NCI-H748 (cell line): ENCODE measurements at regions not wholly inside any gene's neighbourhood (a gene's known extent, or its start where the extent isn't known, plus 50 kb on each side); places are given as distances from the start of the nearest gene placed in this dataset.
A peak's percentile ranks its signal among the peaks of the same experiment; 100 is the strongest.

Source experiments
- DNase-seq: peaks from one replicate; lab custom pipeline; 2025; ENCODE audit not compliant: unreplicated experiment; lab: John Stamatoyannopoulos, UW

DNA sequence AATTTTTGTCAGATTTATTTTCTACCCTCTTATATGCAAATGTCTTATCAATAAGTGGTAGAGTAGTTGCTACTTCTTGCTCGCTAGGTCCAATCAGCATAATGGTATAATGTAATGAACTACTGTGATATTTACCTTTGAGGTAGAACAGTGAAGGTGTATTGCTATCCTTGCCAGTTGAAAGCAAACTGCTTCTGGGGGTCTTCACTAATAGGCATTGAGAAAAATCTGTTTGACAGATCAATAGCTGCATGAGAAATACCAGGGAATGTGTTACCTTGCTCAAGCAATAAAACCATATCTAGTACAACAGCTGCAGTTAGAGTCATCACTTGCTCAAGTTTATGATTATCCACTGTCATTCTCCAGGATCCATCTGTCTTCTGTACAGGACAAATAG, 50.1 kb upstream of the EFEMP1 start:
- DNase-seq: no peak

DNA sequence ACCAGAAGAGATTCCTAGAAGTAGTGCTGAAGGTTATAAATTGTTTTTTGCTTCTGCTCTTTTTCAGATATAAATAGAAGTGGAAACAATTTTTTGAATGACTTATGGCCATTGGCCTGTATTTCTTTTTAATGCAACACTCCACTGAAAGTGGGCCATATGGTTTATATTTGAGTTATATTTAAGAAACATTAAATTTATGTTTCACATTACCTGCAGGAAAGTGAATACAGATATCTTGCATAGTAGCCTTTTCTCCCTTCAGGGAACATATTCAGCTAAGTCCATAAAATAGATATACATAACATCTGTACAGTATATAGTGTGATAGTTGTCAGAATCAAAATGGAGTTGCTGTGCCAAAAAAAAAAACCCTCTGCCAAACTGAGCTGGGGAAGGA, 53.1 kb upstream of the EFEMP1 start:
- DNase-seq: no peak

DNA sequence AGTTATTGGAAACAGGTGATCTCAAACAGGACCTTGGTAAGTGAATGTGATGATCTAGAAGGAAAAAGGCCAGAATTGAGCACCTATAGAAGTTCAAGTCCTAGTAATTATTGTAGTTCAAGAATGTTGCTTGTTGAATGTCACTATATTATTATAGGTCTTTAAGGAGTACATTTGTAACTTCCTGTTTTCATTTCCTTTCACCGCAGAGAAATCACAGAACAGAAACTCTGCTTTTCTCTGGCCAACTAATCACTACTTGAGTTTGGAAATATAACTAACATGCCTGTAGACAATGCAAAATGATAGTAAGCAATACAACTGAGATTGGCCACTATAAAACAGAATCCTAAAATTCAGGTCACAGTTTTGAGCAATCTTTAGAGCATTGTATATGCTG, 61.8 kb upstream of the EFEMP1 start:
- no peak for DNase-seq

DNA sequence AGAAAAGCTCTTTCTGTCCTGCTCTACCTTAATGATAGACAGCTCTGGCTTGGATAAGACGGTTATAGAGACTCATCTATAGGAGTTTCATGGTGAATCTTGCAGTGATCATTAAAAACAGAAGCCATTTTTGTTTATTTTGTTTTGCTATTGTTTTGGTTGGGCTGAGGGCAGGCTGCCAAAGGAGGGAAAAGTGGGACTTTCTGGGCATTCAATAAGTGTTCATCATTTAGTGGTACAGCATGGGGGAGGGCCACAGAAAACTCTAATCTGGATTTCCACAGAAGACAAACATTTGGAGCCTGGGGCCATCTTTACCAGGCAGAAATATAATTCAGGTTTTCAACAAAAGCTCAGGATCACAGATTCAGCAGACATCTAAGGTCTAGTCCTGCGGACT, 62.4 kb upstream of the EFEMP1 start:
- no peak for DNase-seq

DNA sequence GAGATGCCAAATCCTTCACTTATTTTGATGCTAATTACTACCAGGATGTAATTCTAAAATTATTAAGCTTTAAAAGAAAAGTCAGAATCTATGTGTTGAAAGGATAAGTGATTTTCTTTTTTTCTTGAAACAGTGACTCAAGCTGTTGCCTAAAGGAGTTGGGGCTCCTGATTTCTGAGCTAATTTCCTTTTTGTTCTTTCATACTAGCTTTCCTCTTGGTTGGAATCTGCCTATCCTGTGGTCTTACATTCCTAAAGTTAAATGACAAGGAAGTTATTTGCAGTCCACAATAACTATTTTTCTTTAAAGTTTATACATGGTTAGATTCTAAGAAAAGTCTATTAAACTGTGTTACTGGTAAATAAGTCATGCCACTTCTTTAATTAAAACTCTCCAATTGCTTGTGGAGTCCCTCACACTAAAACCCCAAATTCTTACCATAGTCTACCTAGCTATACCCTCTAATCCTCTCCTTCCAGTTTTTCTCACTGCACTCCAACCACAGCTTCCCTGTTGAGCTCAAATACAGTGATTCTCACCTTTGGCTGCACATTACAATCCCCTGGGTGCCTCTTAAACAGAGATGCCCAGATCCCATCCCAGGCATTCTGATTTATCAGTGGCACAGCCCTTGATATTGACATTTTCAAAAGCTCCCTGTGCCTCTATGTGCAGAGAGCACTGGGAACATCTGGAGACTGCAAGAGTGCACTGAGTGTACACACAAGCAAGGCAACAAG, 63.3 kb upstream of the EFEMP1 start:
- no peak for DNase-seq

DNA sequence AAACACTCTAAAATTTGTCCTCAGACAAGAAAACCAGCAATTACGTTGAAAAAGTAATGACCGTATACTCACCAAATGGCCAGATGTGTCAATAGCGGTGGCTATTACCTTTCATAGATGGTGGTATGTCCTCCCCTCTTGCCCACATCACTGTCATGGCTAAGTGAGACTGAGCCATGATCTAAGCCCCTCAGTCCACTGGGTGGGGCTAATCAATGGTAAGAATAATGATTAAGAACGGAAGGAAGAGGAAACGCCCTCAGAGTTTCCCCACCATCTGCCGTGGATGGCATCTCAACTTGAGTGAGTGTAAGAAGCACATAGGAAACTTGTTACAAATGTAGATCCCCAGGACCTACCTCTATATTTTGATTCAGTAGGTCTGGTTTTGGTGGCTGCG, 65.8 kb upstream of the EFEMP1 start:
- DNase-seq: no peak

DNA sequence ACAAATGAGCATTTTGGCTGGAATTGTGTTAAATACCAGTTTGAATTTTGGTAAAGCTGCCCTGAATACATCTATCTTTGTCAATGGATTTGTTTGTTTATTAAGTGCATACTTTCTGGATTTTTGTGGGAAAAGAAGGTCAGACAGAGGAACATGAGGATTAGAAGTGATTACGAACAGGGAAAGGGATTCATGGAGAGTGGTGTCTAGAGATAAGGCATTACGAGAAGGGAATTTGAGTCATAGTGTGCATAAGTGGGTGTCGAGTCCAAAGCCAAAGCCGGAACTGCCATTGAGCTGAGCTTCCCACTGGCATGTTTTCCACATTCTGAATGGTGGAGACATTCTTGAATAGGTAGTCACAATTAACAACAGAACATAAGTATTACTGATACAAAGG, 68.9 kb upstream of the EFEMP1 start:
- no peak for DNase-seq

DNA sequence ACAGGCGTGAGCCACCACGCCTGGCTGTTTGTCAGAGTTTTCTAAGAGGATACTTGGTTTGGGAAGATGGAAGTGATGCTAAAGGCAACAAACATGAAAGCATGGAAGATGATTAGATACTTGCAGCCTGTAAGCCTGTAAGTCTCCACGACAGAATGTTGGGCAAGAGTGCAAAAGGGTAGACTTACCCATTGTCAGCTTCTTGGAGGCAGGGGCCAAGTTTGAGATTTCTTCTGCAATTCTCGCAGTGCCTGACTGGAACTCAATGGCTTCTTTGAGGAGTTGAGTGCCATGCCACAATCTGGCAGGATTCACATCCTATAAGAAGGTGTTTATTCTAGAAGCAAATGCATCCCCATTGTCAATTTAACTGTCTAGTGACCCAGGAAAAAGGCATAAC, 70.1 kb upstream of the EFEMP1 start:
- DNase-seq: no peak

DNA sequence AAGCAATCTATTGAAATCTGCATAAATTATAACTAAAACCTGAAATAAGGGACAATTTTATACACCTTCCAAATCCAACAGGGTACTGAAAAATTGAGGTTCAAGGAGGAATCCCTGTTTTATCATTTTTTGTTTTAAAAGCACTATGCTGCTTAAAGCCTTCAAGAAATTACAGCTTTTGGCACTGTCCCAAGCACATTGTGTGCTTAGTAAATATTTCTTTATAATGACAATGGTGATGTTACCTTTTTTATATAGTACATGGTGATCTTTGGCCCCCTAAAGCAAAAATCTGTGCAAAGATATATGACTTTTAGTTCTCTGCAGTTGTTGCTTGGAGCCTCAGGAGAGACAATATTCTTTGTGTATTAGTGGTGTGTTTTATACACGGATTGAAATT, 71.6 kb upstream of the EFEMP1 start:
- peak; percentile 45 for DNase-seq

DNA sequence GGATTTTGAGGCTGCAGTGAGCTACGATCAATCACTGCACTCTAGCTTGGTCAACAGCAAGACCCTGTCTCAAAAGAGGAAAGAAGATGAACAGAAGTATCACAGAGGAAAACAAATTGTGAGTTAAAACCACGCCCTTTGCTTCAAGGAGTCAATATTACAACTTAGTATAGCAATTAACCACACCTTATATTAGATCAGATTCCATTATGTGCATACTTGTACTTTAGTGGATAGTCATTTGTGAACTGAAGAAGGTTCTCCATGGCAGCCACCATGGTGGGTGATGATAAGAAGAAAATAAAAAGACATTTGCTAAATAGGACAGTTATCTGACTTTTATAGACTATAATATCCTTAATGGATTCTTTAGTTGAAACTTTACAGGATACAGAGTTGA, 72.3 kb upstream of the EFEMP1 start:
- no peak for DNase-seq

DNA sequence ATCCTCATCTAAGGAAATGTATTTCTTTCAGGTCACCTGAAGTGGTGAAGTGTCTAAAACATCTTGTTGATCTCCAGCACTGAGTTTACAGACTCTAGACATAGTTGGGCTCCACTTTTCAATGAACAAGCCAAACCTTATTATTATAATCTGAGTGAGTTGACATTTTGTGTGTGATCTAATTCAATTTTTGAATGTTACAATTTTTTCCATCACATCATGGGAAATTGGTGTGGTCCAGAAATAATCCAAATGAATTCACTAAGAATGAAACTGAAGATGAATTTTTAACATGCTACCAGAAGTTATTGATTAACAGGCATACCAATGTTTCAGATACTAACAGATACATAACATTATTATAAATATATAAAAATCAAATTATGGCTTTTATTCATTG, 75.6 kb upstream of the EFEMP1 start:
- no peak for DNase-seq

DNA sequence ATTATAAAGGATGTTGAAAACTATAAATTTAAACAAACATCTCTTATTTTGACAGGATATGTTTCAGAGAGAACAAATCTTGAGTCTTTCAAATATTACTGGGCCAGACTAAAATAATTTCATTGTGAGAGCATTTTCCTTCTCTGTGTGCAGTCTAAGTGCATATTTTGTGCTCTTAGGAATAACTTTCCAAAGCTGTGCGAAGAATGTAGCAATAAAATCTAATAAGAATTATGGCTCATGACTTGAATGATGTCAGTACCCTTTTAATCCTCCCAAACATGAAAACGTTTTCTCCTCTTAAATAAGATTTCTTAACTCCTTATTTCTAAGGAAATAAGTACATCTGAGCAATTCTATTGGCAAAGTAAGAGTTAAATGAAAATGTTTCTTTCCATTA, 76.2 kb upstream of the EFEMP1 start:
- DNase-seq: no peak

DNA sequence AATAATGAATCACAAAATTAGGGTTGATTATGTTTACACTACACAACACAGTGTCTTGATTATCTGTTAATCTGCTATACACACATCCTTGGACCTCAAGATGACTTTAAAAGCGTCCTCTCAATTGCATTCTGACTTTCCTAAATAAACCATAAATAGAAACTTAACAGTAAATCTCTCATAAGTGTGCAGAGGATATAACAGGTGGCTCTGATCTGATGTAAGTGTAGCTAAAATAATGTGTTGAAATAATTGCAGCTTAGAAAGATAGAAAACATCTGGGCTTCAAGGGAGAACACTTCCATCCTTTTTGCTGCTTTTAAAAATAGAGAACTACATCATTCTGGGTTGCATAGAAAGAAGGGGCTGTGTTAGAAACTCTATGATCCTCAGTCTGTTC, 78.4 kb upstream of the EFEMP1 start:
- no peak for DNase-seq

DNA sequence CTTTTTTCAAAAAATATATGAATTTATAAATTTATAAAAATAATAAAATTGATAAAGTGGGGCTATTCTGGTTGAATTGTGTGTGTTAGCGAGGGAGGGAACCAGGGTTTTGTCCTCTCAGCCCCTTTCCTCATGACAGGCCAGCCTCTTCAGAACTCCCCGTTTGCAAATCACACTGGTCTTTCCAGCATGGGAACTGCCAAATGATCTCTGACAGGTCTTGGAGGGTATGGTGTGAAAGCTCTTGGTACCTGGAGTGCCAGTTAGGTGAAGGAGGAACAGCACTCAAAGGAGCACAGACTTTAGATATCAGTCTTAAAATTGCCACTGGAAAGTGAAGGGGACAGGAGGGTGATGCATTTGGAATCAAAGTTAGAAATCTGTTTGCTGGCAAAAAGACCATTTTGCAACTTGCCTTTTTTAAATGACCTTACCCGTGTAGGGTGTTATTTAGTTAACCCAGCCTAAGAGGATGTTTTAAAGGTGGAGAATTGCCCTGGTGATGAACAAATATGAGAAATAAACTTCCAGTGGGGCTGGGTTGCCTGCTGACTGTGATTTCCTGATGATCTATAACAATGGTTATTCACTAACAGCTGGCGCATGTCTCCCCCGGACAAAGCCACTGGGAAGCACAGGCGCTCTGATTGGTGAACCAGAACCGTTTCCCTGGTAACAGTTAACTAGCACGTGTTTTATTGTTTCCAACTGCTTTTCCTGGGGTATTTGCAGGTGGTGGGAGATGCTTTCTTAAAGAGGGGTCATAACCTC, 85.3 kb upstream of the EFEMP1 start:
- peak; percentile 95 for DNase-seq

DNA sequence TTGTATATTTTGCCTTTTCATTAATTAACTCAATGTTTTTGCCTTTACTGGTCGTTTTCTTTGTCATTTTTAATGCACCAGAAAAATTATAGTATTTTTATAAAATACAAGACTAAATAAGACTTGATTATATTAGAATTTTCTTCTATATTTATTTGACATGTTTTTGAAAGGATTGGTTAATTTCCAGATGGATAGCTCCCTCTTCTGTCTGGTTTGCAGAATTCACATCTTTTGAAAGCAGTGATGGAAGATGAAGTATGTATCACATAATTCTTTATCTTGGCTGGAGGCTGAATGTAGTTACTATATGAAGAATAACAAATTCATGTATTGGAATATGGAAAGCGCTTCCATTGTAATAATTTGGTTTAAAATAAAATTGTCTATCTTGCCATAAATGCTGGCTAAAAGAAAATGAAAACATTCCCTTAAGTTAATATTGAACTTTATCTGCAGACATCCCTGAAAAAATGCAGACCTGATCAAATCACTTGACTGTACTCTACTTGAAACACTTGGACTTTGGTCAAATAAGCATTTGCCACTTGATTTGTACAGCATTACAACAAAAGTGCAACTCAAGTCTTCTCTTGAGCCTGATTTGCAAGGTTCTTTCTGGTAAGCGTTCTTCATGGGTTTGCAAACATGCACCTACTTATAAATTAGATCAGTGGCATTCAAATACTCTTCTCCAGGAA, 86.3 kb upstream of the EFEMP1 start:
- DNase-seq: peak; percentile 53

DNA sequence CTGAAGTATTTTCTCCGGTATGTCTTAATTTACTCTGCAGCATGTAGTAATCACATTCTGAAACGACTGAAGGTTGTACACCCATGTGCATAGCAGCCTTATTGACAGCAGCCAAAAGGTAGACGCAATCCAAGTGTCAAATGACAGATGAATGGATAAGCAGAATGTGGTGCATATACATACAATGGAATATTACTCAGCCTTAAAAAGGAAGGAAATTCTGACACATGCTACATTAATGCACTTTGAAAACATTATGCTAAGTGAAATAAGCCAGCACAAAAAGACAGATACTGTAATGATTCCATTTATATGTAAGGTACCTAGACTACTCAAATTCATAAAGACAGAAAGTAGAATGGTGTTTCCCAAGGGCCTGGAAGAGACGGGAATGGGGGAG, 88.0 kb upstream of the EFEMP1 start:
- DNase-seq: no peak

DNA sequence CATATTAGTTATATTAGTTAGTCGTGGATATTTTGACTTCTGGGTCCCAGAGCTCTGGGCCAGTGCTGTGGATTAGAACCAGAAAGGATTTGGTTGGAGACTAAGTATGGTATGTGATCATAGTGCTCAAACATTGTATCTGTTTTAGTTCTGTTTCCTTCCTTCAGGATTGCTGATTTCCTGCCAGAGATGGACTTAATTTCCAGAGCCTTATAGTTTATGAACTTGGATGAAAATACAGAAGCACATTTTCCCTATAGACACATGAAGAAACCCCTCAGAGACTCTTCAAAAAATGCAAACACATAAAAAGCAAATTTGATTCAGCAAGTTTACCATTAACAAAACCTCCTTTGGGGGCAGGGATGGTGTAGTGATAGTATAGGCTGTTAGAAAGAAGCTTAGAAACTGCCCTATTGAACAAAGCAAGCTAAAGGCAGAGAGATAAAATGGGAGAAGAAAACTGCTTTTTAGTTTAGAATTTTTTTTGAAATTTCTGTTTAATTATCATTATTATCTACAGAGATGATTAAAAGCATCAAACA, 88.7 kb upstream of the EFEMP1 start:
- DNase-seq: no peak

DNA sequence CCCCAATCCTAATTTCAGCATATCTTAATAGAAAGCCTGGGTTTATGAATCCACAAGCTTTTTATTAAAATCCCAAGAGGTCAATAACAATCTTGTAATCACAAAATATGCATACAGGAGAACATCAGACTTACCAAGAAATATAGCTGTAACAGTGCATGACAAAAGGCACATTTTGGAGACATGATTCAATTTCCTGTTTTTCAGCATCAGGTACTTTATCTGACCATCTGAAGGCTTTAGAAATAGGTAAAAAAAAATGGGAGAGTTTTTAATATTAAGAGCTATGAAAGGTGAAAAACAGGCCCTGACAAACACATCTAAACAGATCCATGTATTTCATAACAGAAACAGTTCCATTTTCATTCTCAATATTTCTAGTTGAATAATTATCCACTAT, 89.9 kb upstream of the EFEMP1 start:
- no peak for DNase-seq

DNA sequence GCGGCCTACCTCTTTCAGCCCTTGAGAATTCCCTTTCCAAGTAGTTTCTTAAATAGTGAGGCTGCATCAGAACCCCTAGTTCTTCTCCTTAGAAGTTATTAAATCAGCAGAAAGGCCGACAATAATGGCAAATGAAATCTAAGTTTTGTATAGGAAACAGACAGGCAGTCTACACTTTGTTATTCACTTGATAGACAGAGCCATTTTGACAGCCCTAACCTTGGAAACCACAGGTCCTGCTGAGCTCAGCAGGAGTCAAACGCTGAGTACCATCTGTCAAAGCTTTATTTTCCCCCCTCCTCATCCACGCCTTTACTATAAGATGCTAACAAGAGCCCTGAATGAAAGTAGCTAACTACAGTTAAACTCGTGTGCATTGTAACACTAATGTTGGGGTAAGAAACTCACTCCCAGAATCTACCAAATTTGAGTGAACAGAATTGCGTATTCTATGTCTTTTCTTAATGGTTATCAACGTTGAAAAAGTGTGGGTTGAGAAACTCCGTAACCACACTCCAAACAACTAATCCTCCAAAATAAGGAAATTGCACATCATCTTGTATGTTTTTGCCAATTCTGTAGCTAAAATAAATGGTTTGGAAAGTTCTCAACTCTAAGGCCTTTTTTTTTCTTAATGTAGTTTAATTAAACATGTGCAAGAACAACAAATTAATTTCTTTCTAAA, 90.6 kb upstream of the EFEMP1 start:
- DNase-seq: peak; percentile 60

DNA sequence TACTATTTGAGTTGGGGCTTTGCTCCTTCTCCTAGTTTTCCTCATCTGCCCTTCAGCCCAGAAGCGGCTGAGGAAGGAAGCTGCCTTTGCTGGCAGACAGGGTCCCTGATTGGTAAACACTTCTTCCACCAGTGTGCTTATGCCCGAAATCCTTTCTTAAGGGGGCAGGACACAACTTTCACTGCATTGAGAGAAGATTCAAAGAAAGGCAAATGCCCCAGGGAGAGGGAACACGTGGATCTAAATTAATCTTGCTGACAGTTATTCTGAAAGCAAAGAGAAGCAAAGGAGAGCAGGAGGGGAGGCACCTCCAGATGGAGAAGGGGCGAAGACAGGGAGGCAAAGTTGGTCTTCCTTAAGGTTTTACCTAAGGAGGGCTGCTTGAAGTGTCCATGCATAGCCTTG, 92.1 kb upstream of the EFEMP1 start:
- DNase-seq: no peak

DNA sequence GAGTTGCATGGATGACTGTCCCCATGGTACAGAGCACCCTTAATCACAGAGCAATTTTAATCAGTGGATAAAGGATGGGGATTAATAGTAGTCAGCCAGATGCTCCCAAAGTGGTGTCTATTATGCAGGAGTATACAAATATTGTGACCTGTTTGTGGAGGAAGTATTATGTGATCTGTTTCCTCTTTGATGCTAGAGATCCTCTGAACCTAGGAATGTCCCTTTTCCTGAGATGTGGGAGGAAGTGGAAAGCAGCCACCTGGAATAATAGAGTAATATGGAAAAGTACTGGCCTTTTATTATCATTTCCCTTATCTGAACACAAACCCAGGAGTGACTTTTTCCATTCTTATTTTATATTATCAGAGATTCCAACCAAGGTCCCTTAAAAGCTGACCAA, 94.2 kb upstream of the EFEMP1 start:
- DNase-seq: no peak
